GM12878 (cell line): ENCODE measurements at regions not wholly inside any gene's neighbourhood (a gene's known extent, or its start where the extent isn't known, plus 50 kb on each side); places are given as distances from the start of the nearest gene placed in this dataset.

Source experiments
- ATF3 ChIP-seq: IDR thresholded peaks from 2 replicates; pipeline ENCODE4 v1.6.1; 2011; ENCODE audit warnings: low read depth, mild to moderate bottlenecking, low read length, moderate library complexity, borderline replicate concordance; ENCODE audit errors: extremely low read depth
- CEBPB ChIP-seq, 2 experiments: fragments of 150-350 bp in 1 of 2; IDR thresholded peaks; 2 replicates each; pipeline ENCODE4 v1.6.1; 2012 to 2014; ENCODE audit warnings: low read depth in 2 of 2, low read length in 2 of 2, borderline replicate concordance in 1 of 2, inconsistent platforms in 1 of 2
- CTCF ChIP-seq, 3 experiments: IDR thresholded peaks in 2 of 3; conservative IDR thresholded peaks in 1 of 3; 2 replicates each; pipeline ENCODE4 v1.5.1; 2011; ENCODE audit warnings: low read depth in 3 of 3, low read length in 3 of 3, mild to moderate bottlenecking in 3 of 3, control low read depth in 2 of 3, moderate library complexity in 2 of 3, inconsistent platforms in 1 of 3, mixed read lengths in 1 of 3; ENCODE audit not compliant: control insufficient read depth in 2 of 3, insufficient read depth in 1 of 3; ENCODE audit errors: extremely low read depth in 1 of 3
- NFYB ChIP-seq: IDR thresholded peaks from 2 replicates; pipeline ENCODE4 v1.6.1; 2011; ENCODE audit warnings: low read depth, mild to moderate bottlenecking, low read length, improper control_type of control experiment, moderate library complexity; ENCODE audit not compliant: insufficient read depth
- POLR2AphosphoS2 ChIP-seq: IDR thresholded peaks from 2 replicates; pipeline ENCODE4 v1.6.1; 2011; ENCODE audit warnings: low read depth, mild to moderate bottlenecking, low read length, improper control_type of control experiment, moderate library complexity
- POLR2AphosphoS5 ChIP-seq: IDR thresholded peaks from 2 replicates; pipeline ENCODE4 v1.6.1; 2011; ENCODE audit warnings: mild to moderate bottlenecking, low read length, inconsistent platforms
- SIN3A ChIP-seq: IDR thresholded peaks from 2 replicates; pipeline ENCODE4 v1.6.1; 2012; ENCODE audit warnings: low read depth, low read length, improper control_type of control experiment
- ZNF384 ChIP-seq: IDR thresholded peaks from 2 replicates; pipeline ENCODE4 v1.6.1; 2012; ENCODE audit warnings: low read depth, mild to moderate bottlenecking, low read length, improper control_type of control experiment, borderline replicate concordance

- TF ChIP-seq ZNF384: no peak
- TF ChIP-seq SIN3A: no peak
- TF ChIP-seq ATF3: no peak
- TF ChIP-seq CEBPB (IDR thresholded peaks at IDR 0.05; ENCODE audit: borderline replicate concordance in 1 of 2, low read depth in 2 of 2, low read length in 2 of 2): no peak
- no peak for TF ChIP-seq CTCF (IDR thresholded peaks at IDR 0.05 in 2 of 3, conservative IDR thresholded peaks at IDR 0.05 in 1 of 3; ENCODE audit: control insufficient read depth in 2 of 3, extremely low read depth in 1 of 3, insufficient read depth in 1 of 3, low read depth in 3 of 3, low read length in 3 of 3)
- no peak for TF ChIP-seq POLR2AphosphoS2
- TF ChIP-seq POLR2AphosphoS5: no peak
- no peak for TF ChIP-seq NFYB
Measured at GRCh38 chr5:174796711-174797192, 72.4 kb downstream of the MSX2 start.
